ENCODE measurements at regions not wholly inside any gene's neighbourhood (a gene's known extent, or its start where the extent isn't known, plus 50 kb on each side); places are given as distances from the start of the nearest gene placed in this dataset.

DNA sequence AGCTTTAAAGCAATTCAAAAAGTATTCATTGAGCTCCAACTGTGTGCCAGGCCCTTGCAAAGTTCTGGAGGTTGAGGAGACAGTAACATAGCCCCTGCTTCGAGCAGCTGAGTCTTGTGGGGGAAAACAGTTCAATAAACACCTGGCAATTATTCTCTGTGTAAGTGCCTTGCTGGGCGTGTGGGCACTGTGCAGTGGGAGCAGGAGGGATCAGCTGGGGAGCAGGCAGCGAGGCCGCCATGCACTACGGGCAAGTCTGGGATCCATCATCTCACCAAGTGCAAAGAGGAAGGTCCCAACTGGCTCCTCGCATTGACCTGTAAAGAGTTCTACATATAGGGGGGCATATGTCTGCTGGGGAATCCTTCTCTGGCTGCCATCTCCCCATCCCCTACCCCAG lies 342.2 kb upstream of the HS6ST1 start:
- POLR2A ChIA-PET (ENCODE audit: low non-redundant PET) = no interaction called here

DNA sequence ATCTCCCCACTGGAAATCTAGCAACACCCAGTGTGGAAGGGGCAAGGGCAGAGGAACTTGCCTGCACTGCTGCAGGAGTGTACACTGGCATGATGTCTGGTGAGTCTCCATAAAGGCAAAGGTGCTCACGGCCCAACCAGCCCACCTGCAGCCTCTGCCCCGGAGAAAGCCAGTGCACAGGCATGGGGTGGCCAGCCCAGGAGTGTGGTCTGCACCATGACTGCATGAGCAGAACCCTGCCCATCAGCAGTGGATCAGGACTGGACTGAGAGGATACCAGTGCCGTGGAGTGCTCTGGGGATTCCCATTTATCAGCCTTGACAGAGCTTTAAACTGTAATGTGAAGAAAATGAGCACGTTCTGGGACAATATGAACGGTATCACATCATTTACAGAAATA lies 342.6 kb upstream of the HS6ST1 start:
- BruUV-seq (replicated peaks) = no TSS peak
- Histone ChIP-seq H3K27ac (ENCODE audit: low read depth, low read length, poor library complexity, severe bottlenecking) (no peak overlapping the region), H3K9me3 (ENCODE audit: low read depth, low read length, poor library complexity, severe bottlenecking) (no peaks in the 10 kb centered on the region), H3K4me3 (ENCODE audit: low read depth, low read length, poor library complexity, severe bottlenecking) (no peak overlapping the region), H3K4me1 (ENCODE audit: insufficient read depth, low read length, poor library complexity, severe bottlenecking) (no peaks in the 10 kb centered on the region), H3K36me3 (ENCODE audit: insufficient read depth, low read length, poor library complexity, severe bottlenecking) (no peaks in the 10 kb centered on the region), H3K27me3 (replicated peaks; ENCODE audit: insufficient read depth, low read depth, low read length, poor library complexity) (no peaks in the 10 kb centered on the region)
- ChIA-PET CTCF (no interaction called here), POLR2A (ENCODE audit: low non-redundant PET) (no interaction called here)
- no peak for TF ChIP-seq EZH2 (IDR thresholded peaks at IDR 0.05; ENCODE audit: borderline replicate concordance, low read depth, low read length, poor library complexity, severe bottlenecking)
- no peak for TF ChIP-seq CTCF (conservative IDR thresholded peaks at IDR 0.05; ENCODE audit: low read depth, low read length)
- intact Hi-C loops (cut with micrococcal nuclease; ENCODE audit: unreplicated experiment) = no loop called here
- DNase-seq (ENCODE audit: low spot score) = no peak

More for the DNA sequence above, 342.2 kb upstream of the HS6ST1 start:
- no peaks in the 10 kb centered on the region for H3K36me3 ChIP-seq (ENCODE audit: insufficient read depth, low read length, poor library complexity, severe bottlenecking)
- BruUV-seq (replicated peaks) = no TSS peak
- CTCF ChIA-PET = no interaction called here
- no peaks in the 10 kb centered on the region for H3K27me3 ChIP-seq (replicated peaks; ENCODE audit: insufficient read depth, low read depth, low read length, poor library complexity)
- no peaks in the 10 kb centered on the region for H3K9me3 ChIP-seq (ENCODE audit: low read depth, low read length, poor library complexity, severe bottlenecking)
- intact Hi-C loops (cut with micrococcal nuclease; ENCODE audit: unreplicated experiment) = no loop called here
- no peak overlapping the region for H3K27ac ChIP-seq (ENCODE audit: low read depth, low read length, poor library complexity, severe bottlenecking)
- no peaks in the 10 kb centered on the region for H3K4me1 ChIP-seq (ENCODE audit: insufficient read depth, low read length, poor library complexity, severe bottlenecking)
- DNase-seq (ENCODE audit: low spot score) = no peak
- TF ChIP-seq EZH2 (IDR thresholded peaks at IDR 0.05; ENCODE audit: borderline replicate concordance, low read depth, low read length, poor library complexity, severe bottlenecking) = no peak
- TF ChIP-seq CTCF (conservative IDR thresholded peaks at IDR 0.05; ENCODE audit: low read depth, low read length) = no peak
- H3K4me3 ChIP-seq (ENCODE audit: low read depth, low read length, poor library complexity, severe bottlenecking) = no peak overlapping the region

DNA sequence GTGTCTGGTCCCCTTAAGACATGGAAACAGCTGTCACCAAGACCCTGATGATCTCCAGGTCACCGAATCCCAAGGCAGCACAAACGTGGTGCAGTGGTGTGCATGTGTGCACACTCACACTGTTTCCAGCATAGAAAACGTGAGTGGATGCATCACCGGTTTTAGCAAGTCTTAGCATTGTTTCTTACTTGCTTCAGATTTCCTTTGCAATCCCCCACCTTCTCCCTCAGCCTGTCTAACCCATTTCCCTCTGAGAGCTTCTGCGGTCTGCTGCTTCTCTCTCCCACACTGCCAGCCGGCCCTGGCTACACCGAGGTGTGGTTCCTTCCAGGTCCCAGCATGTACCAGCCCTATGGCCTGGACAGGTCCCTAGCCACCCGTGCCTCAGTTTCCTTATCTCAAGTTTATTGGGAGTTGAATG lies 343.4 kb upstream of the HS6ST1 start:
- Histone ChIP-seq H3K9me3 (ENCODE audit: low read depth, low read length, poor library complexity, severe bottlenecking) (no peaks in the 10 kb centered on the region), H3K4me1 (ENCODE audit: insufficient read depth, low read length, poor library complexity, severe bottlenecking) (no peaks in the 10 kb centered on the region), H3K27ac (ENCODE audit: low read depth, low read length, poor library complexity, severe bottlenecking) (no peak overlapping the region), H3K36me3 (ENCODE audit: insufficient read depth, low read length, poor library complexity, severe bottlenecking) (no peaks in the 10 kb centered on the region), H3K4me3 (ENCODE audit: low read depth, low read length, poor library complexity, severe bottlenecking) (no peak overlapping the region), H3K27me3 (replicated peaks; ENCODE audit: insufficient read depth, low read depth, low read length, poor library complexity) (no peaks in the 10 kb centered on the region)
- CTCF ChIA-PET = no interaction called here
- BruUV-seq (replicated peaks) = no TSS peak
- TF ChIP-seq EZH2 (IDR thresholded peaks at IDR 0.05; ENCODE audit: borderline replicate concordance, low read depth, low read length, poor library complexity, severe bottlenecking) = no peak
- no peak for TF ChIP-seq CTCF (conservative IDR thresholded peaks at IDR 0.05; ENCODE audit: low read depth, low read length)
- POLR2A ChIA-PET (ENCODE audit: low non-redundant PET) = no interaction called here
- intact Hi-C loops (cut with micrococcal nuclease; ENCODE audit: unreplicated experiment) = no loop called here
- DNase-seq (ENCODE audit: low spot score) = no peak

Data from A673 (cell line).